PC-9 (cell line): ENCODE measurements at regions not wholly inside any gene's neighbourhood (a gene's known extent, or its start where the extent isn't known, plus 50 kb on each side); places are given as distances from the start of the nearest gene placed in this dataset.

Experiments
- EZH2 ChIP-seq: fragments of 200-600 bp; sonication (generic); IDR thresholded peaks from 2 replicates; pipeline ENCODE4 v1.8.0; 2017; ENCODE audit warnings: antibody characterized with exemption, low read depth
- TF ChIP-seq, protein P1 (sequence below): fragments of 200-600 bp; sonication (generic); conservative IDR thresholded peaks from 2 replicates; pipeline ENCODE4 v1.6.1; 2017; ENCODE audit warnings: mixed run types, antibody characterized with exemption, mild to moderate bottlenecking, moderate library complexity

DNA sequence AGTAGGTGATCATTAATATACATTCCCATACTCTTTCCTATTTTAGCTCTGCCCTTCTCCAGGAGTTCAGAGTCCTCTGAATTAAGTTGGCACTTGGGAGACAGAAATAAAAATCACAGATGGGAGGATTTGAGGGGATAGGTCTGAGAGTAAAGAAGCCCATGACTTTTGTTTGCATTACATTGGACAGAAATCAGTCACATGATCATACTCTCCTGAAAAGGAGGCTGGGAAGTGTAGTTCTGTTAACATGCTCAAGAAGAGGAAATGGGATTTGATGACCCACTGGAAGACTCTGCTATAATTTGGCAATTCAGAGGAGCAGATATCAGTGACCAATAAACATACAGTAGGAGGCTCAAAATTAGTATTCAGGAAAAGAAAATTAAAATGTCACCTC lies 674.9 kb upstream of the C16orf82 start:
- TF ChIP-seq, protein P1, sequence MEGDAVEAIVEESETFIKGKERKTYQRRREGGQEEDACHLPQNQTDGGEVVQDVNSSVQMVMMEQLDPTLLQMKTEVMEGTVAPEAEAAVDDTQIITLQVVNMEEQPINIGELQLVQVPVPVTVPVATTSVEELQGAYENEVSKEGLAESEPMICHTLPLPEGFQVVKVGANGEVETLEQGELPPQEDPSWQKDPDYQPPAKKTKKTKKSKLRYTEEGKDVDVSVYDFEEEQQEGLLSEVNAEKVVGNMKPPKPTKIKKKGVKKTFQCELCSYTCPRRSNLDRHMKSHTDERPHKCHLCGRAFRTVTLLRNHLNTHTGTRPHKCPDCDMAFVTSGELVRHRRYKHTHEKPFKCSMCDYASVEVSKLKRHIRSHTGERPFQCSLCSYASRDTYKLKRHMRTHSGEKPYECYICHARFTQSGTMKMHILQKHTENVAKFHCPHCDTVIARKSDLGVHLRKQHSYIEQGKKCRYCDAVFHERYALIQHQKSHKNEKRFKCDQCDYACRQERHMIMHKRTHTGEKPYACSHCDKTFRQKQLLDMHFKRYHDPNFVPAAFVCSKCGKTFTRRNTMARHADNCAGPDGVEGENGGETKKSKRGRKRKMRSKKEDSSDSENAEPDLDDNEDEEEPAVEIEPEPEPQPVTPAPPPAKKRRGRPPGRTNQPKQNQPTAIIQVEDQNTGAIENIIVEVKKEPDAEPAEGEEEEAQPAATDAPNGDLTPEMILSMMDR: no peak
- no peak for TF ChIP-seq EZH2
